Gastroesophageal sphincter (tissue), 4 donors: ENCODE measurements at regions not wholly inside any gene's neighbourhood (a gene's known extent, or its start where the extent isn't known, plus 50 kb on each side); places are given as distances from the start of the nearest gene placed in this dataset.

Source experiments
- ATAC-seq: fragments of 150-250 bp; one replicate; pipeline ENCODE4 v1.9.1; 2016; ENCODE audit warnings: mild to moderate bottlenecking, moderate library complexity
- H3K27ac ChIP-seq, 4 donors: fragments of 200-600 bp; sonication (generic) in 3 of 4; 1 replicate in 3 of 4; 2 replicates in 1 of 4; pipeline ENCODE4 v1.5.1; 2016 to 2019
- H3K27me3 ChIP-seq: fragments of 200-600 bp; sonication (generic); one replicate; pipeline ENCODE4 v1.5.1; 2019
- H3K36me3 ChIP-seq, 2 donors: fragments of 200-600 bp; sonication (generic); one replicate each; pipeline ENCODE4 v1.5.1; 2019; ENCODE audit warnings: control low read depth in 1 of 2
- H3K4me1 ChIP-seq, 3 donors: fragments of 200-600 bp; sonication (generic); 1 replicate in 2 of 3; 2 replicates in 1 of 3; pipeline ENCODE4 v1.5.1; 2016 to 2019; ENCODE audit warnings: control low read depth in 2 of 3
- H3K4me3 ChIP-seq, 2 donors: fragments of 200-600 bp; sonication (generic); one replicate each; pipeline ENCODE4 v1.5.1; 2019; ENCODE audit warnings: mild to moderate bottlenecking in 1 of 2, moderate library complexity in 1 of 2
- H3K9me3 ChIP-seq, 3 donors: fragments of 200-600 bp; sonication (generic); one replicate each; pipeline ENCODE4 v1.5.1; 2017 to 2019; ENCODE audit warnings: control low read depth in 2 of 3
- CTCF ChIP-seq, 4 experiments: fragments of 200-600 bp in 2 of 4; fragments of 450-650 bp in 2 of 4; sonication (generic) in 1 of 4; IDR thresholded peaks; one replicate each; pipeline ENCODE4 v1.5.1; 2017 to 2019; ENCODE audit warnings: antibody characterized with exemption in 4 of 4, mild to moderate bottlenecking in 2 of 4, moderate library complexity in 2 of 4
- EP300 ChIP-seq: sonication (generic); formaldehyde crosslinking; IDR thresholded peaks from one replicate; pipeline ENCODE4 v1.6.1; 2017; ENCODE audit warnings: antibody characterized with exemption, mild to moderate bottlenecking
- POLR2A ChIP-seq, 2 donors: fragments of 450-650 bp; IDR thresholded peaks; one replicate each; pipeline ENCODE4 v1.6.1; 2017; ENCODE audit warnings: antibody characterized with exemption in 2 of 2, mild to moderate bottlenecking in 2 of 2, moderate library complexity in 1 of 2
- POLR2AphosphoS5 ChIP-seq: sonication (generic); formaldehyde crosslinking; IDR thresholded peaks from one replicate; pipeline ENCODE4 v1.6.1; 2017; ENCODE audit warnings: antibody characterized with exemption
- WGBS, 2 donors: methylation state at CpG; one replicate each; pipeline ENCODE4 v1.1.5; 2018; ENCODE audit warnings: low coverage in 1 of 2; 5-methylcytosine and 5-hydroxymethylcytosine counted together

- TF ChIP-seq CTCF (IDR thresholded peaks at IDR 0.05) (no peak), EP300 (no peak), POLR2AphosphoS5 (no peak), POLR2A (IDR thresholded peaks at IDR 0.05) (no peak)
- ATAC-seq: no peak
- Histone ChIP-seq H3K9me3 (no peaks in the 10 kb centered on the region), H3K4me3 (no peak overlapping the region), H3K27me3 (no peaks in the 10 kb centered on the region), H3K36me3 (no peaks in the 10 kb centered on the region), H3K4me1 (no peaks in the 10 kb centered on the region), H3K27ac (no peak overlapping the region)
- WGBS, 2 donors: 100% methylated on average over 1 of the region's 1 CpG
Observed at GRCh38 chrX:140206657-140207056, 241.3 kb upstream of the CXorf66 start.

GRCh38 chrX:140190441-140191108 is 225.3 kb upstream of the CXorf66 start:
- TF ChIP-seq EP300: no peak
- TF ChIP-seq POLR2AphosphoS5: no peak
- no peak for TF ChIP-seq POLR2A (IDR thresholded peaks at IDR 0.05)
- no peak for TF ChIP-seq CTCF (IDR thresholded peaks at IDR 0.05)
- ATAC-seq: no peak
- Histone ChIP-seq H3K4me3 (no peak overlapping the region), H3K27me3 (no peaks in the 10 kb centered on the region), H3K27ac (no peak overlapping the region), H3K36me3 (no peaks in the 10 kb centered on the region), H3K9me3 (no peaks in the 10 kb centered on the region), H3K4me1 (no peaks in the 10 kb centered on the region)
- WGBS, 2 donors: 12 to 22% methylated on average over 5 to 8 of the region's 8 CpGs

DNA sequence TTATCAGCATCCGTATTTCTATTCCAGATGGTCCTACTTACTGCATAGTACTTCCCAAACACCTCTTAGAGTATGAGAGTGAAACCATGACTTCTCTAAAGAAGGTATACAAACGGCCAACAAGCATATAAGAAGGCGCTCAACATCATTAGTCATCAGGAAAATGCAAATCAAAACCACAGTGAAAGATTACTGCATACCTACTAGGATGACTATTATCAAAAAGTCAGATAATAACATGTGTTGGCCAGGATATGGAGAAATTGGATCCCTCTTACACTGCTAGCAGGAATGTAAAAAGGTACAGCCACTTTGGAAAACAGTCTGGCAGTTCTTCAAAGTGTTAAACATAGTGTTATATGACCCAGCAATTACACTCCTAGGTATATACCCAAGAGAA is 215.3 kb upstream of the CXorf66 start:
- H3K4me3 ChIP-seq: no peak overlapping the region
- no peak overlapping the region for H3K27ac ChIP-seq
- no peaks in the 10 kb centered on the region for H3K9me3 ChIP-seq
- no peaks in the 10 kb centered on the region for H3K4me1 ChIP-seq
- WGBS, 2 donors: 58 to 75% methylated on average over 3 of the region's 3 CpGs
- no peak for ATAC-seq
- H3K27me3 ChIP-seq: no peaks in the 10 kb centered on the region
- H3K36me3 ChIP-seq: no peaks in the 10 kb centered on the region
- TF ChIP-seq EP300 (no peak), POLR2AphosphoS5 (no peak), CTCF (IDR thresholded peaks at IDR 0.05) (no peak), POLR2A (IDR thresholded peaks at IDR 0.05) (no peak)

GRCh38 chrX:140177821-140178220 is 212.5 kb upstream of the CXorf66 start:
- Histone ChIP-seq H3K27me3 (no peaks in the 10 kb centered on the region), H3K27ac (no peak overlapping the region), H3K4me1 (no peaks in the 10 kb centered on the region), H3K9me3 (no peaks in the 10 kb centered on the region), H3K36me3 (no peaks in the 10 kb centered on the region), H3K4me3 (no peak overlapping the region)
- 9 to 20% methylated on average over 2 to 3 of the region's 3 CpGs for WGBS, 2 donors
- no peak for ATAC-seq
- no peak for TF ChIP-seq POLR2AphosphoS5

GRCh38 chrX:140172401-140172800 is 207.1 kb upstream of the CXorf66 start:
- H3K36me3 ChIP-seq: no peaks in the 10 kb centered on the region
- H3K4me1 ChIP-seq: no peaks in the 10 kb centered on the region
- TF ChIP-seq EP300 (no peak), POLR2AphosphoS5 (no peak), POLR2A (IDR thresholded peaks at IDR 0.05) (no peak), CTCF (IDR thresholded peaks at IDR 0.05) (no peak)
- ATAC-seq: no peak
- H3K27ac ChIP-seq: no peak overlapping the region
- no peaks in the 10 kb centered on the region for H3K9me3 ChIP-seq
- no peaks in the 10 kb centered on the region for H3K27me3 ChIP-seq
- 64% methylated on average over 2 of the region's 2 CpGs; no CpG with 5 or more reads in 1 of the 2 donors for WGBS, 2 donors
- no peak overlapping the region for H3K4me3 ChIP-seq
